ENCODE measurements at regions not wholly inside any gene's neighbourhood (a gene's known extent, or its start where the extent isn't known, plus 50 kb on each side); places are given as distances from the start of the nearest gene placed in this dataset.

- DNase-seq (ENCODE audit: low spot score) = no peak
- H3K4me3 Mint-ChIP-seq (ENCODE audit: unreplicated experiment) = no peak overlapping the region
- no peaks in the 10 kb centered on the region for H3K9me3 Mint-ChIP-seq (ENCODE audit: low read depth)
- peaks cover 1% of the 10 kb centered on the region for H3K36me3 Mint-ChIP-seq (ENCODE audit: low read depth)
- H3K4me1 Mint-ChIP-seq (ENCODE audit: low read depth) = no peaks in the 10 kb centered on the region
- no peak for TF ChIP-seq CTCF (IDR thresholded peaks at IDR 0.05)
- H3K27me3 Mint-ChIP-seq (ENCODE audit: low read depth) = no peaks in the 10 kb centered on the region
- H3K27ac Mint-ChIP-seq (ENCODE audit: unreplicated experiment) = no peak overlapping the region
These were observed 349.0 kb downstream of the CMPK2 start for GRCh38 chr2:6516674-6517073.

GRCh38 chr2:6518361-6518760, 347.3 kb downstream of the CMPK2 start:
- Mint-ChIP-seq H3K27ac (ENCODE audit: unreplicated experiment) (no peak overlapping the region), H3K9me3 (ENCODE audit: low read depth) (no peaks in the 10 kb centered on the region), H3K27me3 (ENCODE audit: low read depth) (no peaks in the 10 kb centered on the region), H3K4me3 (ENCODE audit: unreplicated experiment) (no peak overlapping the region), H3K36me3 (ENCODE audit: low read depth) (peaks cover 1% of the 10 kb centered on the region), H3K4me1 (ENCODE audit: low read depth) (no peaks in the 10 kb centered on the region)
- no peak for DNase-seq (ENCODE audit: low spot score)
- no peak for TF ChIP-seq CTCF (IDR thresholded peaks at IDR 0.05)

DNA sequence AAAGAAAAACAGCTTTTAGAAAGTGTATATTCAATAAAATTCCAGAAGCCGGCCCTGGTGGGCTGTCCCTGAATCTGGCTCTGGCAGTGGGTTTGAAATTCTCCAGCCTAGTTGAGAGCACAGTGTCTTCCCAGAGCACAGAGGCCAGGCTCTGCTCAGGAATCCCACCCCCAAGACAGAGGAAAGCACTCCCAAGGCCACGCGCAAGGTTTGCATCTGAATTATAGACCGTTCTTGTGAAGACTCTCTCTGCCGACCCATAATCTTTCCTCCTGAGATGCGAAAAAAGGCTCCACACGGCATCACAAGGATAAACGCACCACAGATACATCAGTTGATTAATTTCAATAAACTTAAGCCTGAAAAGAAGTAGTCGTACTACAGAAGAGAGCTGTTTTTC, 342.2 kb downstream of the CMPK2 start:
- Mint-ChIP-seq H3K4me1 (ENCODE audit: low read depth) (no peaks in the 10 kb centered on the region), H3K36me3 (ENCODE audit: low read depth) (no peaks in the 10 kb centered on the region), H3K27me3 (ENCODE audit: low read depth) (no peaks in the 10 kb centered on the region), H3K27ac (ENCODE audit: unreplicated experiment) (no peak overlapping the region), H3K4me3 (ENCODE audit: unreplicated experiment) (no peak overlapping the region), H3K9me3 (ENCODE audit: low read depth) (no peaks in the 10 kb centered on the region)
- DNase-seq (ENCODE audit: low spot score) = no peak
- no peak for TF ChIP-seq CTCF (IDR thresholded peaks at IDR 0.05)

DNA sequence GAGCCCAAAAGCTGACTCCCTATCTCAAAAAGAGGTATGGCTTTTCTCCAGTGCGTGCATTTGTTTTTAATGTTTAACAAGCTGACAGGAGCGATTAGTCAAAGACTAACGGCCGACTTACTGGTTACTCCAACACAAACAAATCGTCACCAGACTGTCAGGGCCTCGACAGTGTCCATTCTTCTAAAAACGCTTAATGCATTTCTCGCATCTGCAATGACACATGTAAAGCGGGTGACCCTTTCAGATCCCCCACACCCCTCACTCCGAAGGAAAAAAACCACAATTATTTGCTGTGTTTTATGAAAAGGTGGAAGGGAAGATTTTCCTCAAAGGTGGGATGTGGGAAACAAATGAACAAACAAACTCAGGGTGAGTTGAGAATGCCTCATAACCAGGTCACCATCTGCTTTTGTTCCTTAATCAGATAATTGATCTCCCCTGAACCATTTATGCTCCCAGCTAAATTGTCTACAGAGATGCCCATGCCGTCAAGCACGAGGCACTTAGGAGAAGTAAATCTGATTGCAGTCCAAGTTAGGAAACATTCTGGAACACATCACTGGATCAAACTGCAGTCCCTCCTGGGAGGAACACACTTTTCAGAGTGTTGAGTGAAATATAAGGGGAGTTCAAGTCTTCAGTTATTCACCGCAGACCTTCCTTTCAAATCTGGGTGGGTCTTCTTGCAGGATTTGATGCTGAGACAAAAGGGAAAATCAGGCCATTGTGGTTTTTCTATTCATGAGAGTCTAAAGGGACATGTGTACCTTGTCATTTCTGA, 340.8 kb downstream of the CMPK2 start:
- TF ChIP-seq CTCF (IDR thresholded peaks at IDR 0.05) = no peak
- H3K27me3 Mint-ChIP-seq (ENCODE audit: low read depth) = no peaks in the 10 kb centered on the region

DNA sequence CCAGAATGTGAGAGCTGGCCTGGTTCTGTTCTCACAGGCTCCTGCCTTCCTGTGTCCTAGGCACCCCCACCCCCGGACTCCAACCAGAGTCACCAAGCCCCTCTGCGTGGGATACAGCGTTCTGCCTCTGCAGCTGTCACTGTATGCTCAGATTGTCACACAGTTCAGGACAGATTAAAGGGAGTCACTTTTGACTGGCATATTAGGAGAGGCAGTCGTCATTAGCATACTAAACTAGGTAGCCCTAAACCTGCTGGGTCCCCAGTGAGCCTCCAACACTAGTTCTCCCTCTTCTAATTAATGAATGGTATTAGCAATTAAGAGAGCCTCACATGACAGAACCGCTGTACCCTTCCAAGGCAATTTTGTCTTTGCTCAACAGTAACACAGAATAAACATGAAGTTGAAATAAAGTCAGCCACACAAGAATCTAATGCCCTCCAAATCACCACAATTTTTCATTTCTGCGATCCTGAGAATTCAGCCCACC, 340.2 kb downstream of the CMPK2 start:
- no peaks in the 10 kb centered on the region for H3K4me1 Mint-ChIP-seq (ENCODE audit: low read depth)
- DNase-seq (ENCODE audit: low spot score) = no peak
- H3K9me3 Mint-ChIP-seq (ENCODE audit: low read depth) = no peaks in the 10 kb centered on the region
- H3K27ac Mint-ChIP-seq (ENCODE audit: unreplicated experiment) = no peak overlapping the region
- H3K27me3 Mint-ChIP-seq (ENCODE audit: low read depth) = no peaks in the 10 kb centered on the region
- no peak for TF ChIP-seq CTCF (IDR thresholded peaks at IDR 0.05)
- no peaks in the 10 kb centered on the region for H3K36me3 Mint-ChIP-seq (ENCODE audit: low read depth)
- H3K4me3 Mint-ChIP-seq (ENCODE audit: unreplicated experiment) = no peak overlapping the region

More for the DNA sequence above, 340.8 kb downstream of the CMPK2 start:
- Mint-ChIP-seq H3K9me3 (ENCODE audit: low read depth) (no peaks in the 10 kb centered on the region), H3K4me3 (ENCODE audit: unreplicated experiment) (no peak overlapping the region), H3K4me1 (ENCODE audit: low read depth) (no peaks in the 10 kb centered on the region), H3K27ac (ENCODE audit: unreplicated experiment) (no peak overlapping the region), H3K36me3 (ENCODE audit: low read depth) (no peaks in the 10 kb centered on the region)
- DNase-seq (ENCODE audit: low spot score) = no peak

Data from chondrocyte (in vitro differentiated cells).